Esophagus squamous epithelium (tissue), 5 donors: ENCODE measurements at regions not wholly inside any gene's neighbourhood (a gene's known extent, or its start where the extent isn't known, plus 50 kb on each side); places are given as distances from the start of the nearest gene placed in this dataset.

Source experiments
- DNase-seq: peaks from one replicate; lab custom pipeline; 2025; lab: John Stamatoyannopoulos, UW
- H3K27ac ChIP-seq, 4 donors: fragments of 200-600 bp; sonication (generic); one replicate each; pipeline ENCODE4 v1.5.1; 2016 to 2019; ENCODE audit warnings: mild to moderate bottlenecking in 1 of 4
- H3K27me3 ChIP-seq, 4 donors: fragments of 200-600 bp; sonication (generic); 1 replicate in 3 of 4; 2 replicates in 1 of 4; pipeline versions ENCODE4 v1.5.1 to v1.6.0; 2017 to 2021; ENCODE audit warnings: antibody characterized with exemption in 1 of 4
- H3K36me3 ChIP-seq, 3 donors: fragments of 200-600 bp; sonication (generic); one replicate each; pipeline ENCODE4 v1.5.1; 2016 to 2019
- H3K4me1 ChIP-seq, 3 donors: fragments of 200-600 bp; sonication (generic); one replicate each; pipeline ENCODE4 v1.5.1; 2017 to 2019
- H3K4me3 ChIP-seq, 4 donors: fragments of 200-600 bp; sonication (generic); 1 replicate in 3 of 4; 2 replicates in 1 of 4; pipeline ENCODE4 v1.5.1; 2016 to 2019; ENCODE audit warnings: mild to moderate bottlenecking in 2 of 4, moderate library complexity in 1 of 4
- H3K9me3 ChIP-seq, 3 donors: fragments of 200-600 bp; sonication (generic); one replicate each; pipeline ENCODE4 v1.5.1; 2016 to 2019
- CTCF ChIP-seq, 6 experiments: fragments of 450-650 bp in 4 of 6; fragments of 200-600 bp in 2 of 6; sonication (generic) in 2 of 6; IDR thresholded peaks; one replicate each; pipeline ENCODE4 v1.5.1; 2016 to 2019; ENCODE audit warnings: antibody characterized with exemption in 6 of 6, mild to moderate bottlenecking in 4 of 6, moderate library complexity in 4 of 6
- POLR2A ChIP-seq, 4 donors: fragments of 450-650 bp; IDR thresholded peaks; one replicate each; pipeline ENCODE4 v1.6.1; 2017; ENCODE audit warnings: antibody characterized with exemption in 4 of 4, mild to moderate bottlenecking in 4 of 4, moderate library complexity in 3 of 4
- WGBS, 2 donors: methylation state at CpG; one replicate each; pipeline ENCODE4 v1.1.5; 2018; 5-methylcytosine and 5-hydroxymethylcytosine counted together
- intact Hi-C: fragments of 100-400 bp; cut with DNase I; formaldehyde crosslinking; loops from one replicate; pipeline ENCODE4 v1.15.0; 2022
- donor health status: DM: yes; HTN: yes; CAD: no.

GRCh38 chr12:86788661-86789060 is 532.5 kb upstream of the MGAT4C start:
- no peaks in the 10 kb centered on the region for H3K36me3 ChIP-seq
- TF ChIP-seq CTCF (IDR thresholded peaks at IDR 0.05): no peak
- TF ChIP-seq POLR2A (IDR thresholded peaks at IDR 0.05): no peak
- no peak overlapping the region for H3K27ac ChIP-seq
- H3K4me1 ChIP-seq: no peaks in the 10 kb centered on the region
- H3K4me3 ChIP-seq: no peak overlapping the region
- intact Hi-C loops: no loop called here
- DNase-seq: no peak
- no peaks in the 10 kb centered on the region for H3K9me3 ChIP-seq
- no peaks in the 10 kb centered on the region for H3K27me3 ChIP-seq

GRCh38 chr12:86787419-86787818 is 531.2 kb upstream of the MGAT4C start:
- DNase-seq: no peak
- H3K36me3 ChIP-seq: no peaks in the 10 kb centered on the region
- intact Hi-C loops: no loop called here
- H3K4me3 ChIP-seq: no peak overlapping the region
- H3K27ac ChIP-seq: no peak overlapping the region
- no peaks in the 10 kb centered on the region for H3K4me1 ChIP-seq
- no peaks in the 10 kb centered on the region for H3K9me3 ChIP-seq
- no peaks in the 10 kb centered on the region for H3K27me3 ChIP-seq
- no peak for TF ChIP-seq POLR2A (IDR thresholded peaks at IDR 0.05)
- no peak for TF ChIP-seq CTCF (IDR thresholded peaks at IDR 0.05)

- Histone ChIP-seq H3K36me3 (no peaks in the 10 kb centered on the region), H3K4me3 (no peak overlapping the region), H3K27ac (no peak overlapping the region), H3K9me3 (no peaks in the 10 kb centered on the region), H3K4me1 (no peaks in the 10 kb centered on the region), H3K27me3 (no peaks in the 10 kb centered on the region)
- 6 to 49% methylated on average over 2 of the region's 2 CpGs for WGBS, 2 donors
- no peak for TF ChIP-seq POLR2A (IDR thresholded peaks at IDR 0.05)
- no peak for TF ChIP-seq CTCF (IDR thresholded peaks at IDR 0.05)
- no peak for DNase-seq
- intact Hi-C loops: no loop called here
Observed at GRCh38 chr12:86777325-86777724, 521.1 kb upstream of the MGAT4C start.

GRCh38 chr12:86774841-86775388 is 518.7 kb upstream of the MGAT4C start:
- no peaks in the 10 kb centered on the region for H3K36me3 ChIP-seq
- no peaks in the 10 kb centered on the region for H3K27me3 ChIP-seq
- no peaks in the 10 kb centered on the region for H3K4me1 ChIP-seq
- no peak overlapping the region for H3K4me3 ChIP-seq
- no peaks in the 10 kb centered on the region for H3K9me3 ChIP-seq
- DNase-seq: no peak
- WGBS, 2 donors: 72 to 75% methylated on average over 1 of the region's 1 CpG
- intact Hi-C loops: no loop called here
- TF ChIP-seq CTCF (IDR thresholded peaks at IDR 0.05) (no peak), POLR2A (IDR thresholded peaks at IDR 0.05) (no peak)
- H3K27ac ChIP-seq: no peak overlapping the region

- Histone ChIP-seq H3K9me3 (no peaks in the 10 kb centered on the region), H3K36me3 (no peaks in the 10 kb centered on the region), H3K4me3 (no peak overlapping the region), H3K4me1 (no peaks in the 10 kb centered on the region), H3K27me3 (no peaks in the 10 kb centered on the region), H3K27ac (no peak overlapping the region)
- no peak for DNase-seq
- intact Hi-C loops: no loop called here
- WGBS, 2 donors: 29 to 32% methylated on average over 2 of the region's 2 CpGs
- TF ChIP-seq CTCF (IDR thresholded peaks at IDR 0.05): no peak
- TF ChIP-seq POLR2A (IDR thresholded peaks at IDR 0.05): no peak
Observed at GRCh38 chr12:86772696-86773095, 516.5 kb upstream of the MGAT4C start.
